Activated naive CD8-positive, alpha-beta T cell treated with anti-CD3 and anti-CD28 coated beads, Interleukin-2, amount 50 U/mL, for 16 hours (primary cell): ENCODE measurements at regions not wholly inside any gene's neighbourhood (a gene's known extent, or its start where the extent isn't known, plus 50 kb on each side); places are given as distances from the start of the nearest gene placed in this dataset.

Experiments used
- DNase-seq: peaks from one replicate; pipeline ENCODE4 v3.0.0-alpha.2; 2020; ENCODE audit warnings: low read depth, low spot score

- no peak for DNase-seq
Measured at GRCh38 chr22:27523711-27524110, 277.8 kb downstream of the MN1 start.

DNA sequence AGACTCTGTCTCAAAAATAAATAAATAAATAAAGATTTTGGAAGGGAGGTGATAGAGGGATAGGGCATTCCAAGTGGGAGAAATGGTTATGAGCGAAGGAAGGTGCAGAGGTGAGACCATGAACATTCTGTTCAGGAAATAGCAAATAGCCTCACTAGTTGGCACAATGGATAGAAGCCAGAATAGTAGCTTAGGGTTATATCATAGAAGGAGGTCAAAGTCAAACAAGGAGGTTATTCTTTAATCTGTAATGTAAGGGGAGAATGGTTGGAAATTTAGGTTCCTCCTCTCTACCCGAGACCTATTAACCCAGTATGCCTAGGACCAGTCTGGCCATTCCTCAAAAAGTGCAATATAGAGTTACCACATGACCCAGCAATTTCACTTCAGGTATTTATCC, 275.8 kb downstream of the MN1 start:
- no peak for DNase-seq

- DNase-seq, result no peak
Measured at GRCh38 chr22:27526901-27527300, 274.7 kb downstream of the MN1 start.

GRCh38 chr22:27531782-27532530, 269.6 kb downstream of the MN1 start:
- no peak for DNase-seq

GRCh38 chr22:27533105-27533745, 268.3 kb downstream of the MN1 start:
- DNase-seq, result no peak

GRCh38 chr22:27534720-27535125, 266.8 kb downstream of the MN1 start:
- DNase-seq, result no peak

DNA sequence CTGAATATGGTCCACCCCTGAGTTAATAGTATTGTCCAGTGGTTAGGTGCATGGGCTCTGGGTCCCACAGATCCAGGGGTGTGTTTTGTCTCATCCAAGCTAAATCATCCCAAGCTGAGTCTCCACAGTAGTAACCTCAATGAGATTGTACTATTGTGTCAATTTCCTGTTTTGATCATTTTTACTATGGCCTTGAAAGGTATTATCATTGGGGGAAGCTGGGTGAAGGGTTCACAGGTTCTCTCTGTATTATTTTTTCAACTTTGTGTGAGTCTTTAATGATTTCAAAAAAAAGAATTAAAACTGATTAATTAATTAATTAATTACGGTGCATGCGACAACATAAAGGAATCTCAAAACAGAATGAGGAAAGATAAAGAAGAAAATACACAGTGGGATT, 266.1 kb downstream of the MN1 start:
- DNase-seq, result no peak

GRCh38 chr22:27537501-27537900, 264.1 kb downstream of the MN1 start:
- DNase-seq, result no peak

DNA sequence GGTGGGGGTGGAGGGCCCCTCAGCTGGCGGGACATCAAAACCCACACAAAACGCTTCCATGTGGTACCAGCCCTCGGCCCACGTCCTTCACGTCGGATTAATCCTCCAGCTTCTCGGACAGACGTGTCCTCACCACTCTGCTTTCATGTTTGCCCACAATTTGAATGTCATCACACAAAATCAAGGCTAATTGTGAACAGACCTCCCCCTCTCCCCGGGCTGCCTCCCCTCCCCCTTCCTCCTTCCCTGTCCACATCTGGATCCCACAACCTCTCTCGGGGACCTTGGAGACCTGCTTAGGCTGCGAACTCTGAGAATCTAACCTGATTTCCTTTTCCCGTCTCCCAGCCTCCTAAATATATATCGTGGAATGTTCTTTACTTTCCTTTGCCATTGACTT, 262.9 kb downstream of the MN1 start:
- DNase-seq, result no peak

DNA sequence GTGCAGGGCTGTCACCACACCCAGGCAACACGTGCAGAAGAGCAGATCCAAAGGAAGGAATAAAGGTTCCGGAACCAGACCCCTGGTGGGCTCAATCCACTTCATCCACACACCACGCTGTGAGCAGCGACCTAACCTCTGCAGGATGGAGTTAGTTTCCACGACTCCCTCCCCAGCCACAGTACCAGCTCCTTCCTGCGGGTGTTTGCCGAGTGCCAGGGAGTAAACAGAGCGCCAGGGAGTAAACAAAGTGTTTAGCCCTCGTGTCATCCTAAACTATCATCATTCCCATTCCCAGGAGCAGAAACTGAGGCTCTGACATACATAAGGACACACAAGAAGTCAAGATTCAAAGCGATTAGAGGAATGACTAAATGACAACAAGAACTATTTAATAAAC, 261.3 kb downstream of the MN1 start:
- no peak for DNase-seq

DNA sequence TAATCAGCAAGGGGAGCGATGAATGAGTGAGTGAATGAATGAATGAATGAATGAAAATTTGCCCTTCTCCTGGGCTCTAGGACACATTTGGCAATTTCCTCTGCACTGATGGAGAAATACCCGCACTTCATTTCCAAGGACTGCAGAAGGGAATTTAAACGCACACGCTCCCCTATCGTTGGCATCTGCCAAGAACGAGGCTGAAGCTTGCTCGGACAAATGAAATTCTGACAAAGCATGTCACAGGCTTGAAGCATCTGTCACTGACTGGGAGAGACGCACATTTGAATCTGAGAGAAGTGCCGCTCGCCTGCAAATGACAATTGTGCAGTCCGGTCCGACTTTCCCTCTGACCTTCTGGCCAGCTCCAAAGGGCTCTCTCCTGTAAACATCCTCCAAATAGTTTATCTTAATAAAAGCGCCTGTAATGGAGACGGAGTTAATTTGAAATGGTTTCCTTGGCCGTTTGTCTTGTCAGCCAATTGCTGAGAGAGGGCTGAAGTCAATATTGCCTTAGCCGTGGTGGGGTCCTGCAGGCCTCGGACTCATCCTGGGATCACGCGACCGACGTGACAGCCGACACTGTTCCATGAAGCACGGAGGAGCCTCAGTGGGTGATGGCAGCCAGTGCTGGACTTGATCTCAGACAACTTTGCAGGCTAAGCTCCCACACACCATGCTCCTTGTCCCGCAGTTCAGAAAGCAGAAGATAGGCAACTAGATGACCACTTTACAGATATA, 260.7 kb downstream of the MN1 start:
- DNase-seq, result no peak

- DNase-seq, result no peak
Measured at GRCh38 chr22:27541836-27542235, 259.7 kb downstream of the MN1 start.

DNA sequence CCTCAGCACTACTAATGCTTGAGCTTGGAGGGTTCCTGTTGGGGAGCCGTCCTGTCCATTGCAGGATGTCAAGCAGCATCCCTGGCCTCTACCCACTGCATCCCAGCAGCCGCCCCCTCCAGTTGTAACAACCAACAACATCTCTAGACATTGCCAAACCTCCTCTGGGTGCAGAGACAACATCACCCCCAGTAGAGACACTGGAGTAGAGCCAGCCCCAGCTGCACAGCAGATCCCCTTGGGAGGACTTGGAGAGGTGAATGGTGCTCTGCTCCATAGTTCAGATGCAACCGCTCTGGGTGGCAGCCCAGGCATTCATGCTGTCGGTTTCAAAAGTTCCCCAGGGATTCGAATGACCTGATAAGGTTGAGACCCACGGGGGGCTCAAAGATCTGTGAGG, 259.0 kb downstream of the MN1 start:
- no peak for DNase-seq

GRCh38 chr22:27543460-27543859, 258.1 kb downstream of the MN1 start:
- DNase-seq, result no peak

- no peak for DNase-seq
Measured at GRCh38 chr22:27545085-27545484, 256.5 kb downstream of the MN1 start.

DNA sequence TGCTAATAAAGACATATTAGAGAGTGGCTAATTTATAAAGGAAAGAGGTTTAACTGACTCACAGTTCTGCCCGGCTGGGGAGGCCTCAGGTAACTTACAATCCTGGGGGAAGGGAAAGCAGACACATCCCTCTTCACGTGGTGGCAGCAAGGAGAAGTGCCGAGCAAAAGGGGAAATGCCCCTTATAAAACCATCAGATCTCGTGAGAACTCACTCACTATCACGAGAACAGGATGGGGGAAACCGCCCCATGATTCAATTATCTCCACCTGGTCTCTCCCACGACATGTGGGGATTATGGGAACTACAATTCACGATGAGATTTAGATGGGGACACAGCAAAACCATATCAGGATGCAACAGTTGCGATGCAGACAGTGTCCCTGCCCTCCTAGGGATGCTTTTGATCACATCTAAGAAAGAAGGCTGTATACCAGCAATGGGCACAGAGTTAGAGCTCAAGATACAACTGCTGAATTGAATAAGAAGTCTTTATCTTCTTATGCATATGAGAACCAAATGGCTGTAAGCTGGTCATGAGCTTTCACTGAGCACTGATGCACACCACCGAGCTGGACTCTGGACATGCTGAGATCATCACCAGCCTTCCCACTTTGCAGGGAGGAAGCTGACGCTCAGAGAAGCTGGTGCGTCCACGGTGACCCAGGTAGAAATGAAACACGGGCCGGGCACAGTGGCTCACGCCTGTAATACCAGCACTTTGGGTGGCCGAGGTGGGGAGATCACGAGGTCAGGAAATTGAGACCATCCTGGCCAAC, 255.2 kb downstream of the MN1 start:
- DNase-seq, result no peak

GRCh38 chr22:27551402-27551801, 250.2 kb downstream of the MN1 start:
- no peak for DNase-seq

GRCh38 chr22:27552176-27552575, 249.4 kb downstream of the MN1 start:
- DNase-seq, result no peak

GRCh38 chr22:27552863-27553262, 248.7 kb downstream of the MN1 start:
- no peak for DNase-seq

- no peak for DNase-seq
Measured at GRCh38 chr22:27554106-27554811, 247.3 kb downstream of the MN1 start.

- no peak for DNase-seq
Measured at GRCh38 chr22:27554841-27555456, 246.6 kb downstream of the MN1 start.
